Neutrophil (primary cell): ENCODE measurements at regions not wholly inside any gene's neighbourhood (a gene's known extent, or its start where the extent isn't known, plus 50 kb on each side); places are given as distances from the start of the nearest gene placed in this dataset.
"Not testable (repeated sequence)": the region's sequence is repeated elsewhere in the genome, so short reads cannot be mapped to it uniquely, and the experiment has no call there.

Experiments used
- H3K27ac ChIP-seq: fragments of 200-600 bp; sonication (generic); 2 replicates; pipeline ENCODE4 v1.5.1; 2016; ENCODE audit warnings: mild to moderate bottlenecking, moderate library complexity
- H3K27me3 ChIP-seq: fragments of 200-600 bp; sonication (generic); 2 replicates; pipeline ENCODE4 v1.6.0; 2016; ENCODE audit warnings: mild to moderate bottlenecking
- H3K36me3 ChIP-seq: fragments of 200-600 bp; sonication (generic); 2 replicates; pipeline ENCODE4 v1.5.1; 2017
- H3K4me1 ChIP-seq, 2 experiments: fragments of 200-600 bp in 1 of 2; sonication (generic) in 1 of 2; 1 replicate in 1 of 2; 2 replicates in 1 of 2; pipeline versions ENCODE4 v1.5.1 to v1.6.1; 2013 to 2016; ENCODE audit warnings: low read depth in 1 of 2, low read length in 1 of 2, mild to moderate bottlenecking in 1 of 2, moderate library complexity in 1 of 2; ENCODE audit not compliant: control insufficient read depth in 1 of 2, insufficient read depth in 1 of 2
- H3K4me3 ChIP-seq, 2 experiments: fragments of 200-600 bp in 1 of 2; sonication (generic) in 1 of 2; 1 replicate in 1 of 2; 2 replicates in 1 of 2; pipeline ENCODE4 v1.5.1; 2013 to 2016; ENCODE audit warnings: low read depth in 1 of 2, low read length in 1 of 2, mild to moderate bottlenecking in 1 of 2, moderate library complexity in 1 of 2
- H3K9me3 ChIP-seq: fragments of 200-600 bp; sonication (generic); 2 replicates; pipeline ENCODE4 v1.5.1; 2016
- CTCF ChIP-seq: fragments of 200-600 bp; sonication (generic); IDR thresholded peaks from 2 replicates; pipeline ENCODE4 v1.5.1; 2016; ENCODE audit warnings: antibody characterized with exemption

GRCh38 chr4:160514126-160514525 is 1411.2 kb downstream of the RAPGEF2 start:
- Histone ChIP-seq H3K9me3 (no peaks in the 10 kb centered on the region), H3K27ac (no peak overlapping the region), H3K4me3 (no peak overlapping the region), H3K27me3 (no peaks in the 10 kb centered on the region), H3K4me1 (no peaks in the 10 kb centered on the region), H3K36me3 (no peaks in the 10 kb centered on the region)
- TF ChIP-seq CTCF = no peak

GRCh38 chr4:160523231-160523630 is 1420.4 kb downstream of the RAPGEF2 start:
- no peak for TF ChIP-seq CTCF
- no peak overlapping the region for H3K4me3 ChIP-seq

GRCh38 chr4:160537681-160538080 is 1434.8 kb downstream of the RAPGEF2 start:
- H3K27me3 ChIP-seq = no peaks in the 10 kb centered on the region
- no peaks in the 10 kb centered on the region for H3K4me1 ChIP-seq
- TF ChIP-seq CTCF = no peak
- H3K36me3 ChIP-seq = no peaks in the 10 kb centered on the region
- H3K27ac ChIP-seq = no peak overlapping the region
- H3K4me3 ChIP-seq = no peak overlapping the region
- H3K9me3 ChIP-seq = no peaks in the 10 kb centered on the region

More at GRCh38 chr4:160523231-160523630, 1420.4 kb downstream of the RAPGEF2 start:
- Histone ChIP-seq H3K27ac (no peak overlapping the region), H3K9me3 (no peaks in the 10 kb centered on the region), H3K4me1 (no peaks in the 10 kb centered on the region), H3K27me3 (no peaks in the 10 kb centered on the region), H3K36me3 (no peaks in the 10 kb centered on the region)

GRCh38 chr4:160546201-160546600 is 1443.3 kb downstream of the RAPGEF2 start:
- TF ChIP-seq CTCF = no peak
- Histone ChIP-seq H3K27me3 (no peaks in the 10 kb centered on the region), H3K27ac (no peak overlapping the region), H3K4me1 (no peaks in the 10 kb centered on the region), H3K9me3 (no peaks in the 10 kb centered on the region), H3K36me3 (no peaks in the 10 kb centered on the region), H3K4me3 (no peak overlapping the region)

GRCh38 chr4:160549951-160550519 is 1447.2 kb downstream of the RAPGEF2 start:
- not testable (repeated sequence) for H3K27me3 ChIP-seq

GRCh38 chr4:160562661-160563060 is 1459.8 kb downstream of the RAPGEF2 start:
- Histone ChIP-seq H3K36me3 (no peaks in the 10 kb centered on the region), H3K4me3 (no peak overlapping the region), H3K9me3 (no peaks in the 10 kb centered on the region), H3K27ac (no peak overlapping the region), H3K4me1 (no peaks in the 10 kb centered on the region), H3K27me3 (no peaks in the 10 kb centered on the region)
- no peak for TF ChIP-seq CTCF

More at GRCh38 chr4:160549951-160550519, 1447.2 kb downstream of the RAPGEF2 start:
- not testable (repeated sequence) for H3K36me3 ChIP-seq, H3K9me3 ChIP-seq, H3K4me1 ChIP-seq, H3K27ac ChIP-seq, H3K4me3 ChIP-seq
